ENCODE measurements at regions not wholly inside any gene's neighbourhood (a gene's known extent, or its start where the extent isn't known, plus 50 kb on each side); places are given as distances from the start of the nearest gene placed in this dataset.

- no peak for DNase-seq
These were observed 104.0 kb upstream of the SSBP2 start for GRCh38 chr5:81854915-81855314.

GRCh38 chr5:81854485-81854884 lies 103.6 kb upstream of the SSBP2 start:
- DNase-seq: no peak

GRCh38 chr5:81853030-81853357 lies 102.1 kb upstream of the SSBP2 start:
- no peak for DNase-seq

DNA sequence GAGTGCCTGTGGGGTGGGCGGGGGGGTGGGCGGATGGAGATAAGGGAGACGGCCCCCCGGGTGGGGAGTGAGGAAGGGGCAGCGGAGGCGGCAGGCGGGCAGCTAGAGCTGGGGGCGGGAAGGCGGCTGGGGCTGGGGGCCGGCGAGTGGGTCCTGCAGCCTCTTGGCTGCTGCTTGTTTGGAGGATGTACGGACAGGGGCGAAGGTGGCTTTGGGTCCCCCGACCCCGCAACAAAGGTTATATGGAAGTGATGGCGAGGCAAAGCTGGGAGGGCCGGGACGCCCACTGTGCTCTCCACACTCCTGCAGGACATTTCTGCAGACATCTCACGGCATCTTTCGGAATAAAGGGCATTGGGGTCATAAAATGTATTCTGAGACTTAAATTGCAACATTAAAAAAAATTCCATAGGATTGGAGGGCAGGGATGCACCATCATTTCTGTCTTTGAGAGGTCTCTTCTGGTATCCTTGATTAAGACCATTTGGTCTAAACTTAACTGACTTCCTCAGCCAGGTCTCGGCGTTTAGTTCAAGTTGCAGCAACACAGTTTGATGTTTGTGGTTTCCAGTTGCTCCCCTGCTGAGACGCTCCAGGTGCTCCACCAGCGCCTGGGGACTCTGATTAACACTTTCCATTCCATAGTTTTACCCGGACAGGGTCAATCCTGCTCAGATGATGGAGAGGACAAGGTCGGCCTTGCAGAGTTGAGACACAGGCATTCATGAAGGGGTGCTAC lies 101.6 kb upstream of the SSBP2 start:
- no peak for DNase-seq

- peak; percentile 81 for DNase-seq
These were observed 100.7 kb upstream of the SSBP2 start for GRCh38 chr5:81851481-81852178.

DNA sequence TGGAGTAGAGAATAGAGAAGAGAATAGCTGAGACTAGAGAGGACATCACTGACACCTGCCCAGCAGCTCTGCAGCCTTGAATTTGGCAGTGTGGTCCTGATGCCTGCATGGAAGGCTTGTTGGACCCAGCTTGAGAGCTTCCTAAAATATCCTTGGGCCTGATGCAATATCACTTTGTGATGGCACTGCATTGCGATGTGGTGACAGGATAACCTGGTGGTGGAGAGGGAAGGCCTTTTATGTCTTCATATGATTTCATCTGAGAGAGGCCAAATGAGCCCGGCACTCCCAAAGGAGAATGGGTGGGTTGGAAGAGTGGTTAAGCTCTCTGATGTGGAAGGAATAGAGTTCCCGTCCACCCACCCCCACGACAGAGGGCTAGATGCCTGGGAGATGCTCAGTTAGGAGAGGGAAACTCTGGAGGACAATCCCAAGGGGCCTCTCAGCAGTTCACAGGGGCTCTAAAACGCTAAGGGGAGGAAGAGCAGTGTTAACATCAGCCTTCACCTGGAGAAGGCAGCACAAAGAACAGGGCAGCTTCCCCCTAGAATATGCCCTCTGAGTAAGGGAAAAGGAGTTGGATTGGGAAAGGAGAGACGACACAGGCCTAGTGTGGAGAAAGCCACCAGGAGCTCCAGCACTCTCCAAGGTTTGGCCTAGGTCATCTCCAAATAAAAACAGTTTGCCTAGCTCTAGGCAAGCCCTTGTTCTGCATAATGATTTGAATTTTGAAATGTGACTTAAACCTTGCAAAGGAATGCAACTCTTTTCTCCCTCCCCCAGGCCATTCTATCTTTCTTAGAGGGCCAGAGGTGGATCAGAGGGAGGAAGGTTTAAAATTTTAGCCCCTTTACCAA lies 99.8 kb upstream of the SSBP2 start:
- no peak for DNase-seq

DNA sequence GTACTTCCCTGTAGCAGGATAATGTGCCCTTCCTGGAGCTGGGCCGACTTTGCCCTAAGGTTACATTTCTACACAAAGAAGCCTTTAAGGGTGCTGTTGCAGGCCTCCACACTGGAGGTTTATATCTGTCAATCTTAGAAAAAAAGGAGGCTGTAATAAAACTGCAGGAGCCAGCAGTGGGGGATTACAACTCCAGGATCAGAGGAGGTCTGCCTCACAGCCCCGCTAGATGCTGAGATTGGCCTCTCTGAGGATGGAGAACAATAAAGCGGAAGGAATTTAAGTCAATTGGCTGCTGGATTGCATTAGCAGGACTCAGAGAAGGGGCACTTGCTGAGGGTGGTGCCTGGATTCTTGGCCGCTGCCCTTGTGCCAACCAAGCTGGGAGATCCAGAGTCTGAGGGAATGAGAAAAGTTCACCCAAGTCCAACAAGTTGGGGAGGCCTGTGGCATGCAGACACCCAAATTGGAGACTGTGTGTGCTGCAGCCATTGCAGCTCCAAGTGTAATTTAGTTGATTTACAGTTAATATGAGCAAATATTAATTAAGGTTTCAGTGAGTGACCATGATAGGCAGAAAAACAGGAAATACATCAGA lies 99.0 kb upstream of the SSBP2 start:
- DNase-seq: no peak

DNA sequence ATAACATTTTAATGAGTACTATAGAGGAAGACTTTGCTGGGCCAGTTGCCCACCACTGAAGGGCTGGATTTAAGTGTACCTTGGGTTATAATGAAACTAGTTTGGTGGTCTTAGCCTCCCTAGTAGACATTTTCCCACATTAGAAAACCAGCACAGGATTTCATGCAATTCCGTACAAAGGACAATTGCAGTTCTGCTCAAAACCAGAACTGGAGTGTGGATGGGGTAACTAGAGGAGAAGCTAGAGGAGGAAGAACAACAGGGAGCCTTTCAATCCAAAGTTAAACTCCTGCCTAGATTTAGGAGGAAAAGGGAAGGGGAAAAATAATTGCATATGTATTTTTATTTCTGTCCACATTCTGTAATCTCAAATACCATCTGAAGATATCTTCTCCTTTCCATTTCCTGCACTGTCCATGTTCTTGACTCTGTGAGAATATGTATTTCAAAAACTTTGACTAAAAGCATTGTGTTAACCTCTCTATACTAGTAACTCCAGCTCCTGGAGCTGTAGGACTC lies 97.5 kb upstream of the SSBP2 start:
- no peak for DNase-seq

GRCh38 chr5:81846301-81846700 lies 95.4 kb upstream of the SSBP2 start:
- no peak for DNase-seq

- no peak for DNase-seq
These were observed 92.9 kb upstream of the SSBP2 start for GRCh38 chr5:81843845-81844244.

- DNase-seq: no peak
These were observed 92.0 kb upstream of the SSBP2 start for GRCh38 chr5:81842795-81843398.

DNA sequence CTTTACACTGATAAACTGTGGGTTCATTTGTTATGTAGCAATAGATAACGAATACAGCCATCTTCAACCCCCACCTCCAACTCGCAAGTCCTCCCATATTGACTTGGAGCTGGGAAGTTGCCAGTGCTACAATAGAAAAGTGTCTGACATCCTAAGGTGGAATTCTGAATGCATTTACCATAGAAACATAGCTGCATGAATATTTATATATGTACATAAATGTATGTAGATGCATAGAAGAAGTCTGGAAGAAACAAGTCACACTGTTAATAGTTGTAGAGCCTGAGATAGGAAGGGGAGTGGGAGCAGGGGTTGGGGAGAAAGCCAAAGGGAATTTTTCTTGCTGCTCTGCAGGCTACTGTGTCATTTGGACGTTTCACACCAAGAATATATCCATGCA lies 88.1 kb upstream of the SSBP2 start:
- no peak for DNase-seq

GRCh38 chr5:81838307-81838906 lies 87.5 kb upstream of the SSBP2 start:
- no peak for DNase-seq

- no peak for DNase-seq
These were observed 86.9 kb upstream of the SSBP2 start for GRCh38 chr5:81837667-81838306.

DNA sequence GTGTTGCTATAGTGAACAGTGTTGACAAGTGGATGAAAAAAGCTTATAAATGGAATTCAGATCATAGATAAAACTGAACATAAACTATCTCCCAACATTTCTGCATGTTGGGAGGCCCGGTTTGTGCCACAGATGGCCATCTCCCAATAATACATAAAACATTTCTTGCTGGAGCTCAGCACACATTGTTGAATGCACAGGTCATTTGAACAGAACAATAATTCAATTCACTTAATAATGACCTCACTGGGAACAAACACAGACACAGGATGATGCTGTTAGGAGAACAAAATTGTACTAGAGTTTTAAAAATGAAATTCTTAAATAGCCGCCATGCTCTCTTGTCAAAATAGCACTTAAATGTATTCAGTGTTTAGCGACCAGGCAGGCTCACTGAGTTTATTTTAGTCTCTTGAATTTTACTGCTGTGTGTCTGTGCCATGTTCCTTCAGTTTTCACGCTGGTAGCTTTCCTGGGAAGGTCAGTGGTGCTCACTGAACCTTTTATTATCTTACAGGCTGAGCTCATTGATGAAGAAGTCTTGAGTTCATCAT lies 85.0 kb upstream of the SSBP2 start:
- no peak for DNase-seq

DNA sequence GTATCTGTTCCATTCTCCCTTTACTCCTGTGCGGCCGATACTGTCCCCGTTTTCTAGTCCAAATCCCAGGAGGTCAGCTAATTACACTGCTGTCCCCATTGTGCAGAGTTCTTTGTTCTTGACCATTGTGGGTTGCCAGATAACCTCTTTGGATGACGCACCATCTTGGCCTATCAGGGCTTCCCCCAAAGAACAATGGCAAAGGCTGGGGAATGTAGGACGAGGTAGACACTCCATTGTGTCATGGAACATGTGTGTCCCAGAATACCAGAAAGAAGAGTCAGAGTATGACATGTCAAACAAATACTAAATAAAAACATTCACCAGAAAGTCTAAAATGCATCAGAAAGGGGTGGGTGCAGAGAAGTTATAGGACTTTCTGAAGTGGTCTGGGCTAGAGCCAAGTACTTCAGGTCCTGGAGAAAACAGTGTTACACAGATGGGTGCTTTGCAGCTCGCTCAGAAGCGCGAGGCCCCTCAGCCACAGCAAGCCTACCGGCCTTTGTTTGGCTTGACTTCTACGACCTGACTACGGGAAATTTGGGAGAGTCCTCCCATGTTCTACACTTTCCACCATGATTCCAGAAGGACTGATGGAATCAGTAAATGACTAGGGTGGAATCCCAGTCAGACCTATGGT lies 83.2 kb upstream of the SSBP2 start:
- no peak for DNase-seq

DNA sequence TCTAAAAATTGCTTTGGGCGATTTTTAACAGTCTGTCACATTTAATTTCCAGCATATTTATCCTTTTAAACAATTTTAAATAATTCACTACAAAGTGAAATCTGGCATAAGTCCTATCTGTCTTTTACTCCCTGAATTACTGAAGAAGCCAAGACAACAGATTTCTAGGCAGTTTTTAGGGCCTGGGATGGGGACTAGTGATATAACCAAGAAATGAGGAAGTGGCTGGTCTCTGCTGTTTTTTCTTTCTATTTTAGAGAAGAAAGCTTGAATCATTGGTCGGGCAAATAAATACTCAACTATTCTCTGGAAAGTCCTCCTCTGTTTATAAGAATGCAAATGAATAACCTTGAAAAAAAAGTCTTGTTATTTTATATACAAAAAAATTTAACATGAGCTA lies 79.7 kb upstream of the SSBP2 start:
- no peak for DNase-seq

DNA sequence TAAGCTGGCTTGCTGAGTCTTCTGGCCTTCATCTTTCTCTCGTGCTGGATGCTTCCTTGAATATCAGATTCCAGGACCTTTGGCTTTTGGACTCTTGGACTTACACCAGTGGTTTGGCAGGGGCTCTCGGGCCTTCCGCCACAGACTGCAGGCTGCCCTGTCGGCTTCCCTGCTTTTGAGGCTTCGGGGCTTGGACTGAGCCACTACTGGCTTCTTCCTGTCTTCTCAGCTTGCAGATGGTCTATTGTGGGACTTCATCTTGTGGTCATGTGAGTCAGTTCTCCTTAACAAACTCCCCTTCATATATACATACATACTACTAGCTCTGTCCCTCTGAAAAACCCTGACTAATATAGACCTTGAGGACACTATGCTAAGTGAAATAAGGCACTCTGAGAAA lies 78.3 kb upstream of the SSBP2 start:
- no peak for DNase-seq

DNA sequence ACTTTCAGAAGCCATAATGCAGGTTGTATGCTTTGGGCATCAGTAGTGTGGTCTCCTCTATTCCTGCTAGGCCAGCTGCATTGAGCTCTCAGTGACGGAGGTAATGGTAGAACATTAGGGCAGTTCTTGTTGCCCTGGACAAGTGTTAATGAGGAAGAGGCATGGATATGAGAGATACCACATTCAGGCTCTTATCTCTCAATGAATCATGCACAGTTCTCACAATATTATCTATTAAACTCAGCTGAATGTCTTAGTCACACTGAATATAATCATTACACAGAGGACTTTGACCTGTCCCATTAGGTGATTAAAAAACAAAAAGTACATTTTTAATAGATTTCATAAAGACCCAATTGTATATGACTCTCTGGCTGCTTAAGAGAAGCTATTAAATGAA lies 76.6 kb upstream of the SSBP2 start:
- no peak for DNase-seq

GRCh38 chr5:81826128-81826527 lies 75.2 kb upstream of the SSBP2 start:
- no peak for DNase-seq

DNA sequence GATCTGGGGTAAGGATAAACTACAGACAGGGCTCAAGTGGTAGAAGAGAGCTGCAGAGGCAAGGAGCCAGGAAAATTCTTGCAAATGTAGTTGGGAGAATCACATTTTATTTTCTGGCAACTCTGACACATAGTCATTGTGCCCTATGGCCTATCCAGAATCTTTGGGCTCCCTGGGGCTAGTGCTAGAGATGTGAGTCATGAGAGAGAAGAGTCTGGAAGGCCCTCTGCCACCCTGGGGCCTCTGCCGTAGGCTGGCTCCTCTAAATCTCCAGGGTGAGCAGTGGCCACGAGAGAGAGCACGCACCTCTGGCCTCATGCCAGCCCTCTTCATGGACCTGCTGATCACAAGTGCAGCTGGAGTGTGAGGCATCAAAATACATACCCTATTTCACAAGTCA lies 74.3 kb upstream of the SSBP2 start:
- no peak for DNase-seq

Data from activated CD4-positive, alpha-beta T cell treated with anti-CD3 and anti-CD28 coated beads for 1 hour (primary cell).